GM21447 (cell line): ENCODE measurements at regions not wholly inside any gene's neighbourhood (a gene's known extent, or its start where the extent isn't known, plus 50 kb on each side); places are given as distances from the start of the nearest gene placed in this dataset.
"Not testable (repeated sequence)": the region's sequence is repeated elsewhere in the genome, so short reads cannot be mapped to it uniquely, and the experiment has no call there.

Source experiments
- ATAC-seq: cut with Tn5 transposase; IDR thresholded peaks from one replicate; pipeline ENCODE4 v1.9.1; 2021; ENCODE audit not compliant: unreplicated experiment

GRCh38 chrX:20718592-20719380 lies 452.1 kb upstream of the RPS6KA3 start:
- no peak for ATAC-seq

GRCh38 chrX:20715176-20715575 lies 448.5 kb upstream of the RPS6KA3 start:
- no peak for ATAC-seq

- no peak for ATAC-seq
Observed at GRCh38 chrX:20712811-20713210, 446.1 kb upstream of the RPS6KA3 start.

GRCh38 chrX:20711366-20711765 lies 444.7 kb upstream of the RPS6KA3 start:
- no peak for ATAC-seq

- no peak for ATAC-seq
Observed at GRCh38 chrX:20693078-20693477, 426.4 kb upstream of the RPS6KA3 start.

- no peak for ATAC-seq
Observed at GRCh38 chrX:20686256-20686655, 419.5 kb upstream of the RPS6KA3 start.

- ATAC-seq = no peak
Observed at GRCh38 chrX:20685652-20686051, 418.9 kb upstream of the RPS6KA3 start.

- ATAC-seq = no peak
Observed at GRCh38 chrX:20681683-20682082, 415.0 kb upstream of the RPS6KA3 start.

- ATAC-seq = no peak
Observed at GRCh38 chrX:20680998-20681397, 414.3 kb upstream of the RPS6KA3 start.

- no peak for ATAC-seq
Observed at GRCh38 chrX:20672476-20672875, 405.8 kb upstream of the RPS6KA3 start.

- ATAC-seq = not testable (repeated sequence)
Observed at GRCh38 chrX:20671746-20672145, 405.0 kb upstream of the RPS6KA3 start.

- no peak for ATAC-seq
Observed at GRCh38 chrX:20670611-20671010, 403.9 kb upstream of the RPS6KA3 start.

GRCh38 chrX:20668550-20668949 lies 401.8 kb upstream of the RPS6KA3 start:
- no peak for ATAC-seq

GRCh38 chrX:20666331-20666730 lies 399.6 kb upstream of the RPS6KA3 start:
- ATAC-seq = no peak

GRCh38 chrX:20665481-20665880 lies 398.8 kb upstream of the RPS6KA3 start:
- no peak for ATAC-seq

- ATAC-seq = no peak
Observed at GRCh38 chrX:20664774-20665173, 398.1 kb upstream of the RPS6KA3 start.

GRCh38 chrX:20664131-20664530 lies 397.4 kb upstream of the RPS6KA3 start:
- no peak for ATAC-seq

GRCh38 chrX:20663336-20663735 lies 396.6 kb upstream of the RPS6KA3 start:
- no peak for ATAC-seq

GRCh38 chrX:20656721-20657120 lies 390.0 kb upstream of the RPS6KA3 start:
- ATAC-seq = no peak

GRCh38 chrX:20654596-20655106 lies 387.9 kb upstream of the RPS6KA3 start:
- no peak for ATAC-seq

- no peak for ATAC-seq
Observed at GRCh38 chrX:20653070-20653469, 386.4 kb upstream of the RPS6KA3 start.

GRCh38 chrX:20641954-20642353 lies 375.2 kb upstream of the RPS6KA3 start:
- ATAC-seq = no peak

- no peak for ATAC-seq
Observed at GRCh38 chrX:20639115-20639514, 372.4 kb upstream of the RPS6KA3 start.
